Right cardiac atrium (tissue), 5 donors: ENCODE measurements at regions not wholly inside any gene's neighbourhood (a gene's known extent, or its start where the extent isn't known, plus 50 kb on each side); places are given as distances from the start of the nearest gene placed in this dataset.
A peak's percentile ranks its signal among the peaks of the same experiment; 100 is the strongest.
"Not testable (repeated sequence)": the region's sequence is repeated elsewhere in the genome, so short reads cannot be mapped to it uniquely, and the experiment has no call there.

Experiments
- ATAC-seq, 2 donors: fragments of 200-7000 bp; cut with Tn5 transposase; one replicate each; pipeline versions ENCODE4 v1.8.0 to v1.9.1; 2020; ENCODE audit warnings: moderate library complexity in 2 of 2, mild to moderate bottlenecking in 1 of 2
- DNase-seq, 3 donors: peaks; one replicate each; pipeline ENCODE4 v3.0.0-alpha.2; 2020
- H3K27ac ChIP-seq: one replicate; pipeline ENCODE4 v1.5.1; 2013; ENCODE audit warnings: mild to moderate bottlenecking, low read length, control low read depth, moderate library complexity
- H3K27me3 ChIP-seq: one replicate; pipeline ENCODE4 v1.6.1; 2013; ENCODE audit not compliant: control insufficient read depth, insufficient read depth
- H3K4me1 ChIP-seq: one replicate; pipeline ENCODE4 v1.6.1; 2013; ENCODE audit warnings: low read length; ENCODE audit not compliant: control insufficient read depth, insufficient read depth
- H3K4me3 ChIP-seq: one replicate; pipeline ENCODE4 v1.5.1; 2013; ENCODE audit warnings: low read length, control low read depth
- H3K9me3 ChIP-seq: one replicate; pipeline ENCODE4 v1.6.1; 2013; ENCODE audit warnings: low read length; ENCODE audit not compliant: control insufficient read depth
- WGBS: extraction: QIAGEN DNeasy Blood & Tissue Kit; methylation state at CpG from one replicate; pipeline ENCODE4 v1.1.7; 2013; 5-methylcytosine and 5-hydroxymethylcytosine counted together
- intact Hi-C, 4 donors: fragments of 100-400 bp; cut with DNase I; formaldehyde crosslinking; loops; one replicate each; pipeline versions ENCODE4 v1.11.0 to v1.14.0; 2022 to 2023
- donor health status: healthy with polysubstance abuse.
- donor health status: DM: no; HTN: yes; CAD: no.
- donor health status: DM: no; HTN: no; CAD: no.
- donor health status: DM: no; HTN: yes; CAD: no; lungs with severe emphysema.
- donor health status: DM: yes; HTN: yes; CAD: no.

- ATAC-seq, H3K9me3 ChIP-seq, H3K27ac ChIP-seq, H3K4me1 ChIP-seq, intact Hi-C loops, H3K4me3 ChIP-seq, H3K27me3 ChIP-seq: not testable (repeated sequence)
- 61% methylated on average over 4 of the region's 4 CpGs for WGBS
- DNase-seq, result peak in 1 of 3 donors; percentile 8
Observed at GRCh38 chr15:77895145-77895544, 182.4 kb downstream of the TBC1D2B start.

GRCh38 chr15:77893671-77894640 lies 183.6 kb downstream of the TBC1D2B start:
- H3K4me3 ChIP-seq, intact Hi-C loops, H3K27me3 ChIP-seq, H3K4me1 ChIP-seq, H3K27ac ChIP-seq, ATAC-seq, H3K9me3 ChIP-seq: not testable (repeated sequence)
- peak in 2 of 3 donors; percentile 66 to 81 for DNase-seq
- 67% methylated on average over 52 of the region's 52 CpGs for WGBS

- H3K4me3 ChIP-seq, ATAC-seq, H3K9me3 ChIP-seq, H3K4me1 ChIP-seq, H3K27ac ChIP-seq, intact Hi-C loops, H3K27me3 ChIP-seq: not testable (repeated sequence)
- DNase-seq, result peak in 2 of 3 donors; percentile 25 to 42
- WGBS, result 93% methylated on average over 7 of the region's 7 CpGs
Observed at GRCh38 chr15:77893246-77893645, 184.3 kb downstream of the TBC1D2B start.

- Histone ChIP-seq H3K4me1 (no peaks in the 10 kb centered on the region), H3K27me3 (no peaks in the 10 kb centered on the region), H3K9me3 (no peaks in the 10 kb centered on the region), H3K27ac (no peak overlapping the region), H3K4me3 (no peak overlapping the region)
- DNase-seq, result peak in 2 of 3 donors; percentile 8 to 21
- intact Hi-C loops, result no loop called here
- WGBS, result 89% methylated on average over 3 of the region's 3 CpGs
- ATAC-seq, result no peak
Observed at GRCh38 chr15:77892335-77892734, 185.2 kb downstream of the TBC1D2B start.

- 58% methylated on average over 7 of the region's 8 CpGs for WGBS
- H3K27ac ChIP-seq, H3K9me3 ChIP-seq, ATAC-seq, intact Hi-C loops, H3K4me1 ChIP-seq, H3K27me3 ChIP-seq, H3K4me3 ChIP-seq: not testable (repeated sequence)
- peak; percentile 5 to 55 (median 44) for DNase-seq
Observed at GRCh38 chr15:77891862-77892261, 185.6 kb downstream of the TBC1D2B start.

- ATAC-seq (peak in 1 of 2 donors; percentile 35), DNase-seq (peak; percentile 44 to 79 (median 71))
- H3K9me3 ChIP-seq, H3K4me1 ChIP-seq, intact Hi-C loops, H3K27ac ChIP-seq, H3K27me3 ChIP-seq, H3K4me3 ChIP-seq: not testable (repeated sequence)
- 6% methylated on average over 15 of the region's 20 CpGs for whole genome bisulfite sequencing
Observed at GRCh38 chr15:77890911-77891801, 186.4 kb downstream of the TBC1D2B start.

GRCh38 chr15:77889828-77890725 lies 187.4 kb downstream of the TBC1D2B start:
- H3K27ac ChIP-seq, H3K9me3 ChIP-seq, H3K4me3 ChIP-seq, ATAC-seq, H3K4me1 ChIP-seq, intact Hi-C loops, H3K27me3 ChIP-seq: not testable (repeated sequence)
- 85% methylated on average over 15 of the region's 15 CpGs for WGBS
- DNase-seq, result peak; percentile 6 to 44 (median 19)

GRCh38 chr15:77889009-77889806 lies 188.3 kb downstream of the TBC1D2B start:
- peaks cover 5% of the 10 kb centered on the region for H3K4me1 ChIP-seq
- DNase-seq, result peak; percentile 8 to 51 (median 45)

GRCh38 chr15:77887563-77888429 lies 189.7 kb downstream of the TBC1D2B start:
- DNase-seq (peak; percentile 8 to 54 (median 33)), ATAC-seq (peak; percentile 60 to 77)
- intact Hi-C loops, H3K27ac ChIP-seq, H3K4me1 ChIP-seq, H3K4me3 ChIP-seq, H3K27me3 ChIP-seq, H3K9me3 ChIP-seq: not testable (repeated sequence)
- 46% methylated on average over 11 of the region's 16 CpGs for WGBS

More at GRCh38 chr15:77889009-77889806, 188.3 kb downstream of the TBC1D2B start:
- Histone ChIP-seq H3K9me3 (no peaks in the 10 kb centered on the region), H3K27ac (no peak overlapping the region), H3K4me3 (no peak overlapping the region), H3K27me3 (no peaks in the 10 kb centered on the region)
- 86% methylated on average over 17 of the region's 17 CpGs for WGBS
- intact Hi-C loops, result no loop called here
- no peak for ATAC-seq
